Fibroblast of skin of right biceps (primary cell): ENCODE measurements at regions not wholly inside any gene's neighbourhood (a gene's known extent, or its start where the extent isn't known, plus 50 kb on each side); places are given as distances from the start of the nearest gene placed in this dataset.
"Not testable (repeated sequence)": the region's sequence is repeated elsewhere in the genome, so short reads cannot be mapped to it uniquely, and the experiment has no call there.

Experiments used
- DNase-seq: peaks from one replicate; pipeline ENCODE4 v3.0.0-alpha.2; 2013

GRCh38 chr1:168419736-168420135 lies 124.1 kb downstream of the XCL2 start:
- DNase-seq, result peak; percentile 58

DNA sequence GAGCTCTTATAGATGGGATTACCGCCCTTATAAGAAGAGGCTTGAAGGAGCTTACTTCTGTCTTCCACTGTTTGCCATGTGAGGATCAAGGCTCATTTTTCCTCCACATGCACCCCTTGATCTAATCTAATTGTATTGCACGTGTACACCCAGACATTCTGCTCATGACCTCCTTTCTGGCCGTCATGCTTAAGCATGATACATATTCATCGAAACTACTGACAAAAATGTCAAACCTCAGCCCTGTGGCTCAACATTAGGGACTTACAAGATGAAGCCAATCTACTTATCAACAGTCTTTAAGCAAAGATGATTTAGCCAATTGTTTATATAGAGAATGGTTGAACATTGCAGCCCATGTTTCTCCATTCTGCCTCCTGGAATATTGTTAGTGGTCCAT lies 127.6 kb downstream of the XCL2 start:
- DNase-seq, result no peak

DNA sequence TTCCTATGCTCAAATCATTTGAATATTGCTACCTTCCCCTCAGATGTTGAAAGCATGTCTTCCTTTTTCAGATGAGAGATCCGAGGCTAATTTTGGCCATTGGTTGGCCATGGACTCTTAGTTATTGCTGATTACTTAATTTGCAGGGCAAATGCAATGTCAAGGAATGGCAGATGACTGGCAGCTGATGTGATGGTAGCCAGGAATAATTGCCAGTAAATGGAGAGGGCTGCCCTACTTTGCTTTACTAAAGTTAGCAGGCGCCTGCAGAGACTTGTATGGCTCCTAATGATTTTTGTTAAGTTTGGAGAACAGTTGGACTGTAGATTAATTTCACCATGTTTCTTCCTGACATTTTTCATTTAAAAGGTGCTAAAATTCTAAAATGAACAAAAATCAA lies 128.9 kb downstream of the XCL2 start:
- no peak for DNase-seq

- no peak for DNase-seq
Measured at GRCh38 chr1:168410464-168410863, 129.8 kb downstream of the TBX19 start.

GRCh38 chr1:168408884-168409283 lies 128.2 kb downstream of the TBX19 start:
- DNase-seq, result peak; percentile 24

GRCh38 chr1:168408539-168408865 lies 127.8 kb downstream of the TBX19 start:
- DNase-seq, result no peak

GRCh38 chr1:168407832-168408538 lies 127.3 kb downstream of the TBX19 start:
- no peak for DNase-seq

- no peak for DNase-seq
Measured at GRCh38 chr1:168405906-168406549, 125.4 kb downstream of the TBX19 start.

- no peak for DNase-seq
Measured at GRCh38 chr1:168403140-168403539, 122.5 kb downstream of the TBX19 start.

DNA sequence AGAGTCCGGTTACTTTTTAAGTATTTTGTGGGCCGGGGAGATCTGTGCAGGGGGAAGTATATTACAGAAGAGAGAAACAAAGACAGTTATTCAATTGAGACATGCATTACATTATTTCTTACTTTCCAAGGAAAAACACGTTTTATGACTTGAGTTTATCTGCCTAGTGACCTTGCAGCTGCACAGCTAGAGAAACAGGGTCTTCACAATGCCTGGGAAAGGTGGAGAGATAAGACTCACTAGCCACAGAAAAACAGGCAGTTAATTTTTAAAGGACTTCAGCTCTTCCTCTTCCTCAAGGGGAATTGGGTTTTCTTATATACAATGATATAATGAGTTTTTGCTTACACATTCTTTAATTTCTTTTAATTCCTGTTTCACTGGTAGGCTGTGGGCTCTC lies 121.8 kb downstream of the TBX19 start:
- not testable (repeated sequence) for DNase-seq

GRCh38 chr1:168401341-168401740 lies 120.7 kb downstream of the TBX19 start:
- DNase-seq, result no peak

DNA sequence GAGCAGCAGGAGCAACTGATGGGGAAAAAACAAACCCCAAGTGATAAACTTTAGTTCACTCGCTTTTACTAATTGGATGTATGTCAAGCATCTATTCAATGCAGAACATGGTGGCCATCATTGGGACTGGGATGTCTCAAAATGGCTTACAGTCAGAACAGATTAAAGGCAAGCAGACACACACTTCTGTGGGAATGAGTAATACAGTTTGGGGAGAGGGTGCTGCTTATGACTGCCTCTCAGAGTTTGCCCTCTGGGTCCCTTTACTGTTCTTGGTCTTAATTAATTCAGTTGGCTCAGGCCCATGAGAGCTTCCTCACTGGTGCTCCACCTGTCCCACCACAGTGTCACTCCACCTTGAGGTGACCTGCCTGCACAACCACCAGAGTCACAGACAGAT lies 119.5 kb downstream of the TBX19 start:
- DNase-seq, result no peak

DNA sequence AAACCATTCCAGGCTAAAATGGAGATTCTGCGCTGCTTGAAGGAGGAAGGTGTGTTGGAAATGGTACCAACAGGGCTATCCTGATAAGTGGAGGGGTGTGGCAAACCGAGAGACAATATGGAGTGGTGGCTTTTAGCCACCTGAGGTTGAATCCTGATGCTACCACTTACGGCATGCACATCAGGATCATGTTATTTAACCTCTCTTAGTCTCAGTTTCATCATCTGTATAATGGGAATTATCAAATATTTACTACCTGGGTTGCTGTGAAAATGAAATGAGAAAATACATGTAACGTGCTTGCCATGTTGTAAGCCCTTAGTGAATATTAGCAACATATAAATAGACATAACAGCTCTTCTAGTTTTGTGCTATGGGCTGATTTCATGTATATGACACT lies 117.1 kb downstream of the TBX19 start:
- DNase-seq, result no peak

GRCh38 chr1:168396940-168397684 lies 116.4 kb downstream of the TBX19 start:
- DNase-seq, result no peak

GRCh38 chr1:168396508-168396907 lies 115.8 kb downstream of the TBX19 start:
- DNase-seq, result no peak

- no peak for DNase-seq
Measured at GRCh38 chr1:168394858-168395257, 114.2 kb downstream of the TBX19 start.

- no peak for DNase-seq
Measured at GRCh38 chr1:168392958-168393549, 112.4 kb downstream of the TBX19 start.

DNA sequence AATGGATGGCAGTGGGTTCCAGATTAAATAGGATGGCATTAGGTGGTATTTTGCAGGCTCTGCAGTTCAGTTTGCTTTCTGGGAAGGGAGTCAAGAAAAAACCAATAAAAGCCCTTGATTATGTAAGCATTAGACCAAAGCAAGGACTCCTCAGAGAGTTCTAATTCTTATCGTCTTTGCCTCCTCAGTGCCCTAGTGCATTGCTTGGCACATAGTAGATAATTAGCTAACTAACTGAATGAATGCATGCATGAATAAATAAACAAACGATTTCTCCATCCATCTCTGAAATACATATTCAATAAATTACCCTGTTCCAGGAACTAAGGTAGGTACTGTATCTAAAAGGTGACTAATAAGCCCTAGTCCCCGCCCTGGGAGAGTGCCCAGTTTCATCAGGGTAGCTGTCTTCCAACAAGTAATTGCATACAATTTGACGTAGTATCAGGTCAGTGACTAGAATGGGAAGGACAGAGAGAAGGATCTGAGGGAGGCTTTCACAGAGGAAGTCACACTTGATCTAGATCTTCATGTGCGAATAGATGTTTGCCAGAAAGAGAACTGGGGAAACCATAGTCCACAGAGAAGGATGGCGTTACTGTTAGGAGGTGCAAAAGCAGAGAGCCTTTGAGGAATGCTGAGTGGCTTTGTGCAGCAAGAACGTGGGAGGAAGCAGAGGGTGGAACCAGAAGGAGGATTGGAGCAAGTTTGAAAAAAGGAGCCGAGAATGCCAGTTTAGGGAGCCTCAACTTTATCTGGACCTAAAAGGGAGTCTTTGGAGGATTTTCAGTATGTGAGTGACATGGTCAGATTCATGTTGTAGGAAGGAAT lies 111.4 kb downstream of the TBX19 start:
- DNase-seq, result no peak

DNA sequence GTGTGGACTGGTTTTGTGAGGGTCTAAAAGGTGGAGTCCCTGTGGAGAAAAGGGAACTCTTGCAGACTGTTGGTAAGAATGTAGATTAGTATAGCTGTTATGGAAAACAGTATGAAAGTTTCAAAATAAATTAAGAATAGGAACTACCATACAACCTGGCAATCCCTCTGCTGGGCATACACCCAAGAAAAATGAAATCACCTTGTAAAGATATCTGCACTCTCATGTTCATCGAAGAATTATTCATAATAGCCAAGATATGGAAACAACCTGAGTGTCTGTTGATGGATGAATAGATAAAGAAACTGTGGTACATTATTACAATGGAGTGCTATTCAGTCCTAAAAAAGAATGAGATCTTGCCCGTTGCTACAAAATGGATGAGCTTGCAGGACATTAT lies 109.6 kb downstream of the TBX19 start:
- no peak for DNase-seq

DNA sequence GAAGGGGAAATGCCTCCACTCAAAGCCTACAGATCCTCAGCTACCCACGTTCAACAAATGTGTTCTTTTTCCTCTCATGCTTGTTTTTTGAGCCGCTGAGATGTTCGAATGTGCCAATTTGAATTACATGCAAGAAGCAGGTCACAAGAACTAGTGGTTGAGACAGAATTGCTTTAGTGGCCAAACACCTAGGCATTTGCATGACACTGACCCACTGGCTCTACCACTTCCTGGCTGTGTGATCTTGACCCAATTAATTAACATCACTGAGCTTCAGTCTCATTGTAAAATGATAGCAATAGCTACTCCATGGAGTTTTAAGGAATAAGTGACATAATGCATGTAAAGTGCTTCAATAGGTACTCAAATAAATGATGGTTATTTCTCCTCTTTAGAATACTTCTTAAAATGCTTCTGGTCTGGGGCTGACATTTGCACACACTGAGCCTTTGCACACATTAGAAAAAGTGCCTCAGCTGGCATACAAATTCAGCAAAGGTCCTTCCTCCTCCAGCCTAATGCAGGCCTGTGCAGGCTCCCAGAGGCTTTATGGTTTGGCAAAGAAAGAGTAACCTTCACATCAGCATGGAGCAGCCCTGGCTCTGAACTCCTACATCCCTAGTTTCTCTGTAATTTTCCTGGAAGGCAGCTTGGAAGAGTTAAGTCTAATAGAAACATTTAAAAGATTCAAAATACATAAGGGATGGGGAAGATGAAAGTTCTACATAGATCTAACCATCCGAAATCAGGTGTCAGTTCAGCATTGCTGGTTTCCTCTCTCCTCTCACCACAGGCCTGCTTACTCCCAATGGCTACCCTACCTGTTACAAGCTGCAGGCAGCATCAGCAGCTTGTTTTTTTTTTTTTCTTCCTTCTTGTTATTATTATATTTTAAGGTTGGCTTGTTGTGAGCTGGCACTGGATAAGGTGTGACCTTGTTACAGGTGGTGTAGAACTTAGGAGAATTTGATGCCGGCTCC lies 107.4 kb downstream of the TBX19 start:
- DNase-seq, result no peak

DNA sequence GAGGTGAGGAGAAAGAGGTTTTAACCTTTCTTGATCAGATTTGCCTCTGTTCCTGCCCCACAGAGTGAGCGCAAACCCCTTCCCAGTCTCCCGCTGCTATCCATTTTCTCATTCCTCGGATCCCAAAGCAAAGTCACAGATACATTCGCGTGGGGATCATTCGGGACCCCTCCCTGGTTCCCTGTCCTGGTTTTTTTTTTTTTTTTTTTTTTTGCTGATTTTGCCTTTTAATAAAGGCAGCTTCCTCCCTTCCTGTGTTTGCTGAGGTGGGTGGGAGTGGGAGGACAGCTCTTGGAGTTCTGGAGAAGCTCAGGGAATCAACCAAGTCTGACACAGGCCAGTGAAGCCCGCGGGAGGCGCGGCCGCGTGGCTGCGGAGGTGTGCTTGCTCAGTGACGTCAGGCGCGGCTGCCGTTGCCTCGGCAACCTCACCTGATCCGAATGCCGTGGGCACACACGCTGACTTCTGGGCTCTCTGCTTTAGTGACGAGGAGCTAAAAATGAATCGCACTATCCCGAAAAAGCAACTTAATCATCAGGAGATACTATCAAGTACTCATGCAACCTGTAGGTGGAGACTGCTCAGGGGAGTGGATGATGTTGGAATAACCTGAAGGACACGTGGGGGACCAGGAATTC lies 106.4 kb downstream of the TBX19 start:
- no peak for DNase-seq
